Thyroid gland (tissue), 4 donors: ENCODE measurements at regions not wholly inside any gene's neighbourhood (a gene's known extent, or its start where the extent isn't known, plus 50 kb on each side); places are given as distances from the start of the nearest gene placed in this dataset.

Source experiments
- DNase-seq, 2 donors: peaks; one replicate each; pipeline ENCODE4 v3.0.0-alpha.2; 2019
- H3K27ac ChIP-seq, 3 donors: fragments of 200-600 bp; sonication (generic); 1 replicate in 2 of 3; 2 replicates in 1 of 3; pipeline ENCODE4 v1.5.1; 2016 to 2019; ENCODE audit warnings: mild to moderate bottlenecking in 1 of 3, moderate library complexity in 1 of 3
- H3K27me3 ChIP-seq: fragments of 200-600 bp; sonication (generic); one replicate; pipeline ENCODE4 v1.5.1; 2019
- H3K36me3 ChIP-seq, 2 donors: fragments of 200-600 bp; sonication (generic); one replicate each; pipeline ENCODE4 v1.5.1; 2016 to 2019
- H3K4me1 ChIP-seq, 2 donors: fragments of 200-600 bp; sonication (generic); one replicate each; pipeline ENCODE4 v1.5.1; 2017 to 2019
- H3K4me3 ChIP-seq, 3 donors: fragments of 200-600 bp; sonication (generic); replicated peaks in 1 of 3; 1 replicate in 2 of 3; 2 replicates in 1 of 3; pipeline ENCODE4 v1.5.1; 2016; ENCODE audit warnings: mild to moderate bottlenecking in 1 of 3
- H3K9me3 ChIP-seq: fragments of 200-600 bp; sonication (generic); one replicate; pipeline ENCODE4 v1.5.1; 2017
- CTCF ChIP-seq, 6 experiments: fragments of 200-600 bp in 3 of 6; fragments of 450-650 bp in 3 of 6; sonication (generic) in 3 of 6; IDR thresholded peaks; one replicate each; pipeline ENCODE4 v1.5.1; 2016 to 2019; ENCODE audit warnings: antibody characterized with exemption in 6 of 6, mild to moderate bottlenecking in 2 of 6, inconsistent platforms in 1 of 6, moderate library complexity in 1 of 6
- POLR2A ChIP-seq, 2 donors: fragments of 450-650 bp; IDR thresholded peaks; one replicate each; pipeline ENCODE4 v1.6.1; 2017; ENCODE audit warnings: antibody characterized with exemption in 2 of 2, mild to moderate bottlenecking in 2 of 2, moderate library complexity in 1 of 2
- WGBS, 2 donors: methylation state at CpG; one replicate each; pipeline ENCODE4 v1.1.5; 2017; 5-methylcytosine and 5-hydroxymethylcytosine counted together
- intact Hi-C: fragments of 100-400 bp; cut with DNase I; formaldehyde crosslinking; loops from one replicate; pipeline ENCODE4 v1.15.1; 2023

GRCh38 chr4:11743236-11743635 is 314.5 kb upstream of the HS3ST1 start:
- no peak overlapping the region for H3K4me3 ChIP-seq
- no peaks in the 10 kb centered on the region for H3K36me3 ChIP-seq
- WGBS, 2 donors = 79 to 86% methylated on average over 1 of the region's 1 CpG
- H3K27ac ChIP-seq = no peak overlapping the region
- H3K27me3 ChIP-seq = no peaks in the 10 kb centered on the region
- intact Hi-C loops = no loop called here
- H3K4me1 ChIP-seq = no peaks in the 10 kb centered on the region
- no peak for TF ChIP-seq CTCF (IDR thresholded peaks at IDR 0.05)
- TF ChIP-seq POLR2A (IDR thresholded peaks at IDR 0.05) = no peak
- H3K9me3 ChIP-seq = no peaks in the 10 kb centered on the region
- no peak for DNase-seq

- intact Hi-C loops = no loop called here
- no peak for DNase-seq
- WGBS, 2 donors = 49 to 65% methylated on average over 1 of the region's 1 CpG
- Histone ChIP-seq H3K4me3 (no peak overlapping the region), H3K4me1 (no peaks in the 10 kb centered on the region), H3K27me3 (no peaks in the 10 kb centered on the region), H3K9me3 (no peaks in the 10 kb centered on the region), H3K36me3 (no peaks in the 10 kb centered on the region), H3K27ac (no peak overlapping the region)
- TF ChIP-seq POLR2A (IDR thresholded peaks at IDR 0.05) = no peak
- TF ChIP-seq CTCF (IDR thresholded peaks at IDR 0.05) = no peak
Measured at GRCh38 chr4:11741190-11741652, 312.5 kb upstream of the HS3ST1 start.

- Histone ChIP-seq H3K27ac (no peak overlapping the region), H3K36me3 (no peaks in the 10 kb centered on the region), H3K4me3 (no peak overlapping the region), H3K9me3 (no peaks in the 10 kb centered on the region), H3K27me3 (no peaks in the 10 kb centered on the region), H3K4me1 (no peaks in the 10 kb centered on the region)
- 55 to 67% methylated on average over 1 of the region's 1 CpG for WGBS, 2 donors
- DNase-seq = no peak
- no peak for TF ChIP-seq CTCF (IDR thresholded peaks at IDR 0.05)
- no peak for TF ChIP-seq POLR2A (IDR thresholded peaks at IDR 0.05)
- intact Hi-C loops = no loop called here
Measured at GRCh38 chr4:11739992-11740391, 311.3 kb upstream of the HS3ST1 start.

- 85 to 91% methylated on average over 2 of the region's 2 CpGs for WGBS, 2 donors
Measured at GRCh38 chr4:11736978-11737377, 308.3 kb upstream of the HS3ST1 start.

GRCh38 chr4:11735651-11736050 is 307.0 kb upstream of the HS3ST1 start:
- no peak overlapping the region for H3K4me3 ChIP-seq
- intact Hi-C loops = no loop called here
- no peaks in the 10 kb centered on the region for H3K27me3 ChIP-seq
- H3K36me3 ChIP-seq = no peaks in the 10 kb centered on the region
- H3K9me3 ChIP-seq = no peaks in the 10 kb centered on the region
- no peak overlapping the region for H3K27ac ChIP-seq
- no peak for DNase-seq
- no peak for TF ChIP-seq POLR2A (IDR thresholded peaks at IDR 0.05)
- no peak for TF ChIP-seq CTCF (IDR thresholded peaks at IDR 0.05)
- H3K4me1 ChIP-seq = no peaks in the 10 kb centered on the region

More at GRCh38 chr4:11736978-11737377, 308.3 kb upstream of the HS3ST1 start:
- no peaks in the 10 kb centered on the region for H3K36me3 ChIP-seq
- DNase-seq = no peak
- intact Hi-C loops = no loop called here
- H3K4me3 ChIP-seq = no peak overlapping the region
- H3K27me3 ChIP-seq = no peaks in the 10 kb centered on the region
- H3K9me3 ChIP-seq = no peaks in the 10 kb centered on the region
- no peak for TF ChIP-seq POLR2A (IDR thresholded peaks at IDR 0.05)
- TF ChIP-seq CTCF (IDR thresholded peaks at IDR 0.05) = no peak
- no peak overlapping the region for H3K27ac ChIP-seq
- no peaks in the 10 kb centered on the region for H3K4me1 ChIP-seq
